ENCODE measurements at regions not wholly inside any gene's neighbourhood (a gene's known extent, or its start where the extent isn't known, plus 50 kb on each side); places are given as distances from the start of the nearest gene placed in this dataset.

GRCh38 chr12:19075711-19076340, 53.7 kb upstream of the PLEKHA5 start:
- TF ChIP-seq CTCF (IDR thresholded peaks at IDR 0.05 in 2 of 3, conservative IDR thresholded peaks at IDR 0.05 in 1 of 3; ENCODE audit: insufficient read depth in 2 of 3, low read depth in 1 of 3, low read length in 3 of 3) (no peak), MXI1 (IDR thresholded peaks at IDR 0.05; ENCODE audit: low read depth, low read length) (no peak), E2F8 (IDR thresholded peaks at IDR 0.05; ENCODE audit: low read depth, partially characterized antibody) (no peak), MITF (IDR thresholded peaks at IDR 0.05) (no peak), FOXM1 (IDR thresholded peaks at IDR 0.05; ENCODE audit: low read depth) (no peak), FOXM1 (CRISPR knock-in tag; IDR thresholded peaks at IDR 0.05; ENCODE audit: low read depth) (no peak), ATF3 (IDR thresholded peaks at IDR 0.05) (no peak), ATF3 (CRISPR knock-in tag; conservative IDR thresholded peaks at IDR 0.05) (no peak), PKNOX1 (IDR thresholded peaks at IDR 0.05) (no peak), TCFL5 (CRISPR knock-in tag; conservative IDR thresholded peaks at IDR 0.05) (no peak), NCOR1 (IDR thresholded peaks at IDR 0.05) (no peak)

Data from K562 (cell line).